IMR-90 (cell line): ENCODE measurements at regions not wholly inside any gene's neighbourhood (a gene's known extent, or its start where the extent isn't known, plus 50 kb on each side); places are given as distances from the start of the nearest gene placed in this dataset.

Source experiments
- ATAC-seq: fragments of 200-7000 bp; cut with Tn5 transposase; 2 replicates; pipeline ENCODE4 v1.9.1; 2020; ENCODE audit warnings: low read depth, mild to moderate bottlenecking, moderate library complexity
- BruUV-seq: library from RNA; stranded (reverse); fragments of 400-500 nt; replicated peaks from 2 replicates; lab custom pipeline; 2021; lab: Mats Ljungman, UMichigan
- CTCF ChIA-PET: fragments of 300-600 bp; formaldehyde crosslinking; extraction: SDS; loops from one replicate; lab custom pipeline; 2021; ENCODE audit warnings: antibody characterized with exemption; lab: Yijun Ruan, JAX
- POLR2A ChIA-PET: fragments of 300-600 bp; sonication (Branson Sonifier 250); formaldehyde crosslinking; loops from one replicate; lab custom pipeline; 2022; ENCODE audit warnings: antibody characterized with exemption; ENCODE audit not compliant: unreplicated experiment; lab: Charles Lee
- DNase-seq: peaks from one replicate; pipeline ENCODE4 v3.0.0; 2013
- H2AFZ ChIP-seq: replicated peaks from 2 replicates; pipeline ENCODE3; 2013; ENCODE audit warnings: low read length, mild to moderate bottlenecking; ENCODE audit not compliant: poor library complexity
- H2AK5ac ChIP-seq: 2 replicates; pipeline ENCODE4 v1.6.1; 2013; ENCODE audit warnings: low read depth, low read length, inconsistent platforms
- H2AK9ac ChIP-seq: replicated peaks from 2 replicates; pipeline ENCODE3; 2013; ENCODE audit warnings: mild to moderate bottlenecking, low read depth, low read length, moderate library complexity; ENCODE audit not compliant: poor library complexity
- H2BK120ac ChIP-seq: 2 replicates; pipeline ENCODE4 v1.6.1; 2013; ENCODE audit warnings: low read depth, low read length, inconsistent platforms
- H2BK15ac ChIP-seq: 3 replicates; pipeline ENCODE4 v1.6.1; 2013; ENCODE audit warnings: low read depth, low read length, inconsistent platforms
- H2BK20ac ChIP-seq: 2 replicates; pipeline ENCODE4 v1.6.1; 2013; ENCODE audit warnings: low read depth, mild to moderate bottlenecking, inconsistent platforms, low read length, moderate library complexity
- H2BK5ac ChIP-seq: 2 replicates; pipeline ENCODE4 v1.6.1; 2013; ENCODE audit warnings: mild to moderate bottlenecking, low read depth, low read length, inconsistent platforms; ENCODE audit not compliant: poor library complexity, severe bottlenecking
- H3K14ac ChIP-seq: replicated peaks from 2 replicates; pipeline ENCODE4 v1.6.1; 2013; ENCODE audit warnings: low read depth, low read length, inconsistent platforms
- H3K18ac ChIP-seq: 2 replicates; pipeline ENCODE4 v1.6.1; 2013; ENCODE audit warnings: low read depth, low read length, control low read depth
- H3K23ac ChIP-seq: 2 replicates; pipeline ENCODE4 v1.6.1; 2013; ENCODE audit warnings: low read depth, low read length, inconsistent platforms
- H3K27ac ChIP-seq: 2 replicates; pipeline ENCODE4 v1.5.1; 2013; ENCODE audit warnings: mild to moderate bottlenecking, control low read depth, low read length; ENCODE audit not compliant: insufficient read depth
- H3K27me3 ChIP-seq: 2 replicates; pipeline ENCODE4 v1.6.1; 2013; ENCODE audit warnings: low read length; ENCODE audit not compliant: control insufficient read depth, insufficient read depth
- H3K36me3 ChIP-seq: 2 replicates; pipeline ENCODE4 v1.6.1; 2013; ENCODE audit warnings: low read length, mixed read lengths; ENCODE audit not compliant: control insufficient read depth, insufficient read depth
- H3K4ac ChIP-seq: 2 replicates; pipeline ENCODE4 v1.6.1; 2013; ENCODE audit warnings: low read depth, low read length, inconsistent platforms
- H3K4me1 ChIP-seq: 2 replicates; pipeline ENCODE4 v1.6.1; 2013; ENCODE audit warnings: low read length, mixed read lengths; ENCODE audit not compliant: control insufficient read depth, insufficient read depth
- H3K4me2 ChIP-seq: 2 replicates; pipeline ENCODE4 v1.6.1; 2013; ENCODE audit warnings: low read depth, mild to moderate bottlenecking, control low read depth, low read length, moderate library complexity
- H3K4me3 ChIP-seq: 2 replicates; pipeline ENCODE4 v1.5.1; 2013; ENCODE audit warnings: low read depth, mild to moderate bottlenecking, control low read depth, low read length, moderate library complexity; ENCODE audit not compliant: insufficient read depth
- H3K56ac ChIP-seq: 2 replicates; pipeline ENCODE4 v1.6.1; 2013; ENCODE audit warnings: low read length, inconsistent platforms; ENCODE audit not compliant: insufficient read depth; ENCODE audit errors: extremely low read depth
- H3K79me1 ChIP-seq, 2 experiments: 2 replicates each; pipeline ENCODE4 v1.6.1; 2013; ENCODE audit warnings: low read length in 2 of 2, inconsistent platforms in 1 of 2, low read depth in 1 of 2
- H3K9ac ChIP-seq: 2 replicates; pipeline ENCODE4 v1.6.1; 2013; ENCODE audit warnings: low read depth, low read length, control low read depth
- H3K9me1 ChIP-seq: 2 replicates; pipeline ENCODE4 v1.6.1; 2013; ENCODE audit warnings: low read length, inconsistent platforms; ENCODE audit not compliant: insufficient read depth
- H3K9me3 ChIP-seq: 2 replicates; pipeline ENCODE4 v1.6.1; 2013; ENCODE audit warnings: low read length; ENCODE audit not compliant: control insufficient read depth, insufficient read depth
- H4K20me1 ChIP-seq: 2 replicates; pipeline ENCODE4 v1.6.1; 2013; ENCODE audit warnings: low read length, inconsistent platforms; ENCODE audit not compliant: insufficient read depth
- H4K5ac ChIP-seq: 2 replicates; pipeline ENCODE4 v1.6.1; 2013; ENCODE audit warnings: mild to moderate bottlenecking, low read depth, low read length, control low read depth
- H4K8ac ChIP-seq, 2 experiments: 2 replicates each; pipeline ENCODE4 v1.6.1; 2013; ENCODE audit warnings: low read depth in 2 of 2, low read length in 2 of 2, control low read depth in 1 of 2, inconsistent platforms in 1 of 2
- H4K91ac ChIP-seq: 2 replicates; pipeline ENCODE4 v1.6.1; 2013; ENCODE audit warnings: low read depth, low read length, inconsistent platforms; ENCODE audit not compliant: insufficient read depth
- BHLHE40 ChIP-seq: fragments of 150-350 bp; IDR thresholded peaks from 2 replicates; pipeline ENCODE4 v1.6.1; 2016; ENCODE audit warnings: mild to moderate bottlenecking, low read depth, low read length
- CEBPB ChIP-seq: IDR thresholded peaks from 2 replicates; pipeline ENCODE4 v1.6.1; 2012; ENCODE audit warnings: low read depth, low read length, improper control_type of control experiment
- CHD1 ChIP-seq: IDR thresholded peaks from 2 replicates; pipeline ENCODE4 v1.6.1; 2012; ENCODE audit warnings: low read depth, low read length, improper control_type of control experiment
- CTCF ChIP-seq: conservative IDR thresholded peaks from 2 replicates; pipeline ENCODE4 v1.5.1; 2012; ENCODE audit warnings: mild to moderate bottlenecking, low read depth, low read length, improper control_type of control experiment
- ELK1 ChIP-seq: fragments of 150-350 bp; IDR thresholded peaks from 2 replicates; pipeline ENCODE4 v1.6.1; 2016; ENCODE audit warnings: low read depth, mild to moderate bottlenecking, low read length, moderate library complexity, borderline replicate concordance
- FOS ChIP-seq: fragments of 150-350 bp; IDR thresholded peaks from 2 replicates; pipeline ENCODE4 v1.6.1; 2016; ENCODE audit warnings: low read depth, low read length
- MAFK ChIP-seq: IDR thresholded peaks from 2 replicates; pipeline ENCODE4 v1.6.1; 2012; ENCODE audit warnings: low read depth, low read length, improper control_type of control experiment
- MAZ ChIP-seq: IDR thresholded peaks from 2 replicates; pipeline ENCODE4 v1.6.1; 2012; ENCODE audit warnings: low read depth, mild to moderate bottlenecking, low read length, improper control_type of control experiment, moderate library complexity, borderline replicate concordance
- MXI1 ChIP-seq: IDR thresholded peaks from 2 replicates; pipeline ENCODE4 v1.6.1; 2012; ENCODE audit warnings: low read depth, mild to moderate bottlenecking, low read length, moderate library complexity, borderline replicate concordance
- NFE2L2 ChIP-seq: fragments of 150-350 bp; IDR thresholded peaks from 2 replicates; pipeline ENCODE4 v1.6.1; 2016; ENCODE audit warnings: low read depth, mild to moderate bottlenecking, low read length
- POLR2A ChIP-seq: IDR thresholded peaks from 2 replicates; pipeline ENCODE4 v1.6.1; 2012; ENCODE audit warnings: mild to moderate bottlenecking, low read depth, low read length
- RAD21 ChIP-seq: IDR thresholded peaks from 2 replicates; pipeline ENCODE4 v1.6.1; 2012; ENCODE audit warnings: low read length, improper control_type of control experiment
- RCOR1 ChIP-seq: IDR thresholded peaks from 2 replicates; pipeline ENCODE4 v1.6.1; 2012; ENCODE audit warnings: mild to moderate bottlenecking, low read length, improper control_type of control experiment; ENCODE audit not compliant: insufficient replicate concordance
- RFX5 ChIP-seq: IDR thresholded peaks from 2 replicates; pipeline ENCODE4 v1.8.0; 2012; ENCODE audit warnings: low read depth, mild to moderate bottlenecking, low read length, moderate library complexity
- SMC3 ChIP-seq: fragments of 150-350 bp; IDR thresholded peaks from 2 replicates; pipeline ENCODE4 v1.6.1; 2016; ENCODE audit warnings: low read depth, mild to moderate bottlenecking, antibody characterized with exemption, low read length, moderate library complexity
- USF2 ChIP-seq: fragments of 150-350 bp; IDR thresholded peaks from 2 replicates; pipeline ENCODE4 v1.6.1; 2017; ENCODE audit warnings: mild to moderate bottlenecking, antibody characterized with exemption, low read length, low read depth
- dilution Hi-C: fragments of 300-500 bp; cut with HindIII; formaldehyde crosslinking; loops from one replicate; pipeline ENCODE4 v1.14.3; 2018; ENCODE audit warnings: low sequenced_read_pairs; ENCODE audit not compliant: unreplicated experiment
- in situ Hi-C: fragments of 300-500 bp; cut with MboI; formaldehyde crosslinking; loops from 3 replicates; pipeline ENCODE4 v1.14.3; 2019; ENCODE audit warnings: low sequenced_read_pairs, inconsistent platforms, mixed read lengths
- intact Hi-C: fragments of 100-400 bp; cut with micrococcal nuclease; formaldehyde crosslinking; loops from 2 replicates; pipeline ENCODE4 v1.10.0; 2022

- dilution Hi-C loops: no loop called here
- no peak overlapping the region for H2BK15ac ChIP-seq
Observed at GRCh38 chr6:80962382-80962781, 790.1 kb downstream of the TENT5A start.

More at GRCh38 chr6:80962382-80962781, 790.1 kb downstream of the TENT5A start:
- Histone ChIP-seq H3K18ac (no peak overlapping the region), H3K27ac (no peak overlapping the region), H3K9ac (no peak overlapping the region), H3K4ac (no peak overlapping the region), H3K27me3 (no peaks in the 10 kb centered on the region), H3K9me3 (no peaks in the 10 kb centered on the region), H3K4me1 (no peaks in the 10 kb centered on the region), H3K14ac (no peak overlapping the region), H2BK120ac (no peak overlapping the region), H3K23ac (no peak overlapping the region), H2BK20ac (no peak overlapping the region), H3K36me3 (no peaks in the 10 kb centered on the region), H3K4me2 (no peak overlapping the region), H3K56ac (no peak overlapping the region), H2AK5ac (no peak overlapping the region), H2AFZ (no peak overlapping the region), H2AK9ac (no peak overlapping the region), H3K9me1 (no peaks in the 10 kb centered on the region), H4K20me1 (no peaks in the 10 kb centered on the region), H4K8ac (no peak overlapping the region), H3K4me3 (no peak overlapping the region), H3K79me1 (no peaks in the 10 kb centered on the region), H4K5ac (no peak overlapping the region), H2BK5ac (no peak overlapping the region), H4K91ac (no peak overlapping the region)
- BruUV-seq: no TSS peak
- ATAC-seq (no peak), DNase-seq (no peak)
- in situ Hi-C loops (no loop called here), intact Hi-C loops (loop anchor here (10.0 kb wide), 1 partner anchor 792 kb away; the partner anchor contains the start of gene TENT5A)
- ChIA-PET POLR2A (no interaction called here), CTCF (no interaction called here)
- TF ChIP-seq CHD1 (no peak), MAFK (no peak), CTCF (no peak), SMC3 (no peak), RCOR1 (no peak), MXI1 (no peak), RAD21 (no peak), MAZ (no peak), NFE2L2 (no peak), RFX5 (no peak), ELK1 (no peak), USF2 (no peak), BHLHE40 (no peak), POLR2A (no peak), CEBPB (no peak), FOS (no peak)
